ENCODE measurements at regions not wholly inside any gene's neighbourhood (a gene's known extent, or its start where the extent isn't known, plus 50 kb on each side); places are given as distances from the start of the nearest gene placed in this dataset.

DNA sequence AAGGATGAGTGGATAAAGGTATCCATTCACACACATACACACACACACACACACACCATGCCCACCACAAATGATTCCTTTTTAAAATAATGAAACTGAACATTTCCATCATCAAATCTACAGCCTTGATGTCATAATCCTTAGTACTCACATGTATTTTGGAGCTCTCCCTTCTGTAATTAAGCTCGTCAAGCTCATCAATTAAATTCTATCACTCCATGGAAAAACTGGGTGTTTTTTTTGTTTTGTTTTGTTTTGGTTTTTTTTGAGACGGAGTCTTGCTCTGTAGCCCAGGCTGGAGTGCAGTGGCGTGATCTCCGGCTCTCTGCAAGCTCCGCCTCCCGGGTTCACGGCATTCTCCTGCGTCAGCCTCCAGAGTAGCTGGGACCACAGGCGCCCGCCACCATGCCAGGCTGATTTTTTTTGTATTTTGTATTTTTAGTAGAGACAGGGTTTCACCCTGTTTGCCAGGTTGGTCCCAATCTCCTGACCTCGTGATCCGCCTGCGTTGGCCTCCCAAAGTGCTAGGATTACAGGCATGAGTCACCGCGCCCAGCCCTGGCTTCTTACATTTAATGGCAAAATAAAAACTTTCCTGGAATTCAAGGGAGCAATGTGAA is 78.6 kb upstream of the RGPD4 start:
- TF ChIP-seq, protein P1, sequence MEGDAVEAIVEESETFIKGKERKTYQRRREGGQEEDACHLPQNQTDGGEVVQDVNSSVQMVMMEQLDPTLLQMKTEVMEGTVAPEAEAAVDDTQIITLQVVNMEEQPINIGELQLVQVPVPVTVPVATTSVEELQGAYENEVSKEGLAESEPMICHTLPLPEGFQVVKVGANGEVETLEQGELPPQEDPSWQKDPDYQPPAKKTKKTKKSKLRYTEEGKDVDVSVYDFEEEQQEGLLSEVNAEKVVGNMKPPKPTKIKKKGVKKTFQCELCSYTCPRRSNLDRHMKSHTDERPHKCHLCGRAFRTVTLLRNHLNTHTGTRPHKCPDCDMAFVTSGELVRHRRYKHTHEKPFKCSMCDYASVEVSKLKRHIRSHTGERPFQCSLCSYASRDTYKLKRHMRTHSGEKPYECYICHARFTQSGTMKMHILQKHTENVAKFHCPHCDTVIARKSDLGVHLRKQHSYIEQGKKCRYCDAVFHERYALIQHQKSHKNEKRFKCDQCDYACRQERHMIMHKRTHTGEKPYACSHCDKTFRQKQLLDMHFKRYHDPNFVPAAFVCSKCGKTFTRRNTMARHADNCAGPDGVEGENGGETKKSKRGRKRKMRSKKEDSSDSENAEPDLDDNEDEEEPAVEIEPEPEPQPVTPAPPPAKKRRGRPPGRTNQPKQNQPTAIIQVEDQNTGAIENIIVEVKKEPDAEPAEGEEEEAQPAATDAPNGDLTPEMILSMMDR (IDR thresholded peaks at IDR 0.05): no peak
- no peak for TF ChIP-seq EP300 (IDR thresholded peaks at IDR 0.05)
- no peak for TF ChIP-seq POLR2A (IDR thresholded peaks at IDR 0.05)

Data from upper lobe of left lung (tissue), 4 donors.